ENCODE measurements at regions not wholly inside any gene's neighbourhood (a gene's known extent, or its start where the extent isn't known, plus 50 kb on each side); places are given as distances from the start of the nearest gene placed in this dataset.

DNA sequence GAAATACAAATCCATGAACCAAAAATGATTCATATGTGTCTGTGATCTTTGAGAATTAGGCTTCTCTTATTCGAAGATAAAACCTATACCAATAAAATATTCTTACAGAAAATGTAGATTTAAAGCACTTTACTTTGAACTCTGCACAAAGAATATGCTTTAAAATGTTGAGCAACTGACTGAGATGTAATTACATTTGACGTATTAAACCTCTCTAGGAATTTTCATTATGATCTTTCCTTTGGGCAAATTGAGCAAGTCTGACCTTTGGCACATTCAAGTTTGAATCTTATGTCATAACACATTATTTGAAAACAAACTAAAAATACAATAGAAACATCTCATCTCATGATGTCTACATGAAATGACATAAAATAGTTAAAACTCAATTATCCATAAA lies 69.2 kb upstream of the AHR start:
- TF ChIP-seq, protein P1, sequence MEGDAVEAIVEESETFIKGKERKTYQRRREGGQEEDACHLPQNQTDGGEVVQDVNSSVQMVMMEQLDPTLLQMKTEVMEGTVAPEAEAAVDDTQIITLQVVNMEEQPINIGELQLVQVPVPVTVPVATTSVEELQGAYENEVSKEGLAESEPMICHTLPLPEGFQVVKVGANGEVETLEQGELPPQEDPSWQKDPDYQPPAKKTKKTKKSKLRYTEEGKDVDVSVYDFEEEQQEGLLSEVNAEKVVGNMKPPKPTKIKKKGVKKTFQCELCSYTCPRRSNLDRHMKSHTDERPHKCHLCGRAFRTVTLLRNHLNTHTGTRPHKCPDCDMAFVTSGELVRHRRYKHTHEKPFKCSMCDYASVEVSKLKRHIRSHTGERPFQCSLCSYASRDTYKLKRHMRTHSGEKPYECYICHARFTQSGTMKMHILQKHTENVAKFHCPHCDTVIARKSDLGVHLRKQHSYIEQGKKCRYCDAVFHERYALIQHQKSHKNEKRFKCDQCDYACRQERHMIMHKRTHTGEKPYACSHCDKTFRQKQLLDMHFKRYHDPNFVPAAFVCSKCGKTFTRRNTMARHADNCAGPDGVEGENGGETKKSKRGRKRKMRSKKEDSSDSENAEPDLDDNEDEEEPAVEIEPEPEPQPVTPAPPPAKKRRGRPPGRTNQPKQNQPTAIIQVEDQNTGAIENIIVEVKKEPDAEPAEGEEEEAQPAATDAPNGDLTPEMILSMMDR (IDR thresholded peaks at IDR 0.05) = no peak
- no peak for TF ChIP-seq EZH2 (IDR thresholded peaks at IDR 0.05; ENCODE audit: borderline replicate concordance, insufficient read depth, low read depth, low read length, poor library complexity, severe bottlenecking)

Data from B cell (primary cell).